ENCODE measurements at regions not wholly inside any gene's neighbourhood (a gene's known extent, or its start where the extent isn't known, plus 50 kb on each side); places are given as distances from the start of the nearest gene placed in this dataset.

DNA sequence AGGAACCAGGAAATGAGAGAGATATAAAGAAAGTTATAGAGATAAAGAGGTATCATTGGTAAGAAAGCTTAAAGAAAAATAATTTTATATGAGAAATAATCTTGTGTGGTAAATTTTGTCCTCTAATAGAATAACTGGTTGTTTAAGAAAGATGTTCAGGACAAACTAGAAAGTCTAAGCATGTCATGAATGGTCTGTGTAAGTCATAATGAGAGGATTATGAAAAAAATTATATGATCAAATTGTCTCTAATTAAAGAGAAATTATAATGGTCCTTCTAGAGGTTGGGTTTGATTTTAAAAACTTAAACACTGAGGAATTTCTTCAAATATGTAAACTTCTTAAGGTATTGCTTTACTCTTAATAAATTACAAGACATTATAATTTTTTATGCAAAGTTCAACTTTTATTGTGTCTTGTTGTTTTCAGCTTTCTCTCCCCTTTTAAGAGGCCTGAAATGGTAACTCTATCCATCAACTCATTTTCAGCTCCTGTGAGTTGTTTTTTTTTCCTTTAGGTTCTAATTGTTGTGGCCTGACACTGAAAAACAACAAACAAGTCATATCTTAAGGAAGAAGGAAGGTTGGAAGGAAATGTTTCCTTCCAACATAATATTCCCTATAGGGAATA is 88.2 kb upstream of the CNOT2 start:
- H3K27ac Mint-ChIP-seq = no peak overlapping the region
- no peak for DNase-seq
- H3K9me3 Mint-ChIP-seq = peaks cover 82% of the 10 kb centered on the region
- H3K4me3 Mint-ChIP-seq = no peak overlapping the region
- TF ChIP-seq, protein P1, sequence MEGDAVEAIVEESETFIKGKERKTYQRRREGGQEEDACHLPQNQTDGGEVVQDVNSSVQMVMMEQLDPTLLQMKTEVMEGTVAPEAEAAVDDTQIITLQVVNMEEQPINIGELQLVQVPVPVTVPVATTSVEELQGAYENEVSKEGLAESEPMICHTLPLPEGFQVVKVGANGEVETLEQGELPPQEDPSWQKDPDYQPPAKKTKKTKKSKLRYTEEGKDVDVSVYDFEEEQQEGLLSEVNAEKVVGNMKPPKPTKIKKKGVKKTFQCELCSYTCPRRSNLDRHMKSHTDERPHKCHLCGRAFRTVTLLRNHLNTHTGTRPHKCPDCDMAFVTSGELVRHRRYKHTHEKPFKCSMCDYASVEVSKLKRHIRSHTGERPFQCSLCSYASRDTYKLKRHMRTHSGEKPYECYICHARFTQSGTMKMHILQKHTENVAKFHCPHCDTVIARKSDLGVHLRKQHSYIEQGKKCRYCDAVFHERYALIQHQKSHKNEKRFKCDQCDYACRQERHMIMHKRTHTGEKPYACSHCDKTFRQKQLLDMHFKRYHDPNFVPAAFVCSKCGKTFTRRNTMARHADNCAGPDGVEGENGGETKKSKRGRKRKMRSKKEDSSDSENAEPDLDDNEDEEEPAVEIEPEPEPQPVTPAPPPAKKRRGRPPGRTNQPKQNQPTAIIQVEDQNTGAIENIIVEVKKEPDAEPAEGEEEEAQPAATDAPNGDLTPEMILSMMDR (IDR thresholded peaks at IDR 0.05) = no peak
- H3K27me3 Mint-ChIP-seq (ENCODE audit: low read depth, poor library complexity) = peaks cover 7% of the 10 kb centered on the region
- H3K4me1 Mint-ChIP-seq = no peaks in the 10 kb centered on the region
- H3K36me3 Mint-ChIP-seq (ENCODE audit: low read depth) = peaks cover 25% of the 10 kb centered on the region

DNA sequence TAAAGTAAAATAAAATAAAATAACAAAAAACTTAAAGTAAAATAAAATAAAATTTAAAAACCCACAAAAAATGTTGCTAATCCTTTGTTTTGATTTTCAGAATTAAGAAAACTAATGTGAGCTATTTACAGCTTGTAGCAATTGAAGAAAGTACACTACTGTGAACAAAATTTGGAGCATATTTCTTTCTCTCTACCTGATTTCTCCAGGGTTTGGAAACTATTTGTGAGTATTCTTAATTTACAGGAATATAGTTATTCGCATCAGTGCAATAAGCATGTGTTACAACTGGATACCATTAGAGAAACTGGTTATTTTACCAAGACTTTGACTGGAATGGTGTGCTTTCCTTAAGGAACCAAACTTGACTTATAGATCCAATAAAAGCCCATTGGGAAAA is 86.1 kb upstream of the CNOT2 start:
- TF ChIP-seq, protein P1 (IDR thresholded peaks at IDR 0.05) = no peak
- H3K27me3 Mint-ChIP-seq (ENCODE audit: low read depth, poor library complexity) = no peaks in the 10 kb centered on the region
- no peak overlapping the region for H3K27ac Mint-ChIP-seq
- peaks cover 95% of the 10 kb centered on the region for H3K9me3 Mint-ChIP-seq
- H3K4me3 Mint-ChIP-seq = no peak overlapping the region
- no peaks in the 10 kb centered on the region for H3K4me1 Mint-ChIP-seq
- DNase-seq = no peak
- H3K36me3 Mint-ChIP-seq (ENCODE audit: low read depth) = peaks cover 25% of the 10 kb centered on the region

DNA sequence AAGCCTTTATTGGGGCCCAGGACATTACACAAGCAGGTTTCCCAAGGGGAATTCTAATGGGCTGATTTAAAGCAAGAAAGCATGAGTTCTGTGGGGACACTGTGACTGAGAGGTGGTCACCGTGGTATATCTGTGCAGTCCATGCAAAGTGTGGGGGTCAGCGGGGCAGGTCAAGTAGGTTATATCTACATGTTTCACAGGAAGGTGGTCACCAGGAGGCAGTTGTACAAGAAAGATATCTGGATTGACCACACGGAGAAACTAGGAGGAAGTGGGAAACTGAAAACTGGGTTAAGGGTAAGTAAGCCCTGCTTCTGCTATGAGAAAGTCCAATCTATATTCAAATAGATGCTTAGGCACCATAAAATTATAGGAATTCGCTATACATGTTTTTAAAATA is 77.8 kb upstream of the CNOT2 start:
- H3K27me3 Mint-ChIP-seq (ENCODE audit: low read depth, poor library complexity) = no peaks in the 10 kb centered on the region
- DNase-seq = no peak
- no peak overlapping the region for H3K27ac Mint-ChIP-seq
- H3K4me1 Mint-ChIP-seq = no peaks in the 10 kb centered on the region
- H3K36me3 Mint-ChIP-seq (ENCODE audit: low read depth) = no peaks in the 10 kb centered on the region
- H3K4me3 Mint-ChIP-seq = no peak overlapping the region
- H3K9me3 Mint-ChIP-seq = peaks cover 17% of the 10 kb centered on the region
- TF ChIP-seq, protein P1 (IDR thresholded peaks at IDR 0.05) = no peak

DNA sequence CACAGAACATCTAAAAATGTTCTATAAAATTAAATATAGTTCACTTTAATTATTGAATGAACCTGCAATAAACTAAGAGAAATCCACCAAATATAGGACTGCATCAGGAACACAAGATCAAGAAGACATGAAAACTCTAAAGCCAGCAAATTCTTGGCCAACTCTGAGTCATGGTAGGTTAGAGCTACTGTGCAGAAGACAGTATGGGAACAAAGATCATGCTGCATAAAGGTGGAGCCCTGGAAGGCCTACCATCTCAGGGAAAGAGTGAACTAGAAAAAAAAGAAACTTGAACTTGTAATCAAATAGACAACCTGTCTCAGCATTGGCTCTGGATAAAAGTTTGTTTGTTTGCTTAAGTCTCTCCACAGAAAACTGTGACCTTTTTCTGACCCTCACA is 66.9 kb upstream of the CNOT2 start:
- peaks cover 2% of the 10 kb centered on the region for H3K27me3 Mint-ChIP-seq (ENCODE audit: low read depth, poor library complexity)
- H3K36me3 Mint-ChIP-seq (ENCODE audit: low read depth) = peaks cover 8% of the 10 kb centered on the region
- peaks cover 33% of the 10 kb centered on the region for H3K9me3 Mint-ChIP-seq

DNA sequence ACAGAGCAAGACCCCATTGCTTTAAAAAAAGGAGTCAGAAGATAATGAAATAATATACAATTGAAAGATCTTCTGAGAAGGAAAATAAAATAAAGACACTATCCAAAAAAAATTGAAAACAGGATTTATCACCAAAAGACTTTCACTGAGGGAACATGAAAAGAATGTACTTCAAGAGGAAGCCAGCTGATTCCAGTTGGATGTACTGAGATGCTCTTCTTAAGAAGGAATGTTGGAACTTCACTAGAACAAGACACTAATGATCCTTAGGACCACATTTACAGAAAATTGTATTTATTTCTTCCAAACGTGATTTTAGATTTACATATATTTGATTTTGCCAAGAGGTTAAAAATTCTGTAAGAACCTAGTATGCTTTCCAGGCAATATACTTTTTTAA is 65.6 kb upstream of the CNOT2 start:
- Mint-ChIP-seq H3K36me3 (ENCODE audit: low read depth) (peaks cover 8% of the 10 kb centered on the region), H3K9me3 (peaks cover 36% of the 10 kb centered on the region), H3K27me3 (ENCODE audit: low read depth, poor library complexity) (peaks cover 2% of the 10 kb centered on the region), H3K27ac (no peak overlapping the region), H3K4me1 (peaks cover 6% of the 10 kb centered on the region), H3K4me3 (no peak overlapping the region)
- TF ChIP-seq, protein P1 (IDR thresholded peaks at IDR 0.05) = no peak
- DNase-seq = no peak

More for the DNA sequence above, 66.9 kb upstream of the CNOT2 start:
- no peak for DNase-seq
- TF ChIP-seq, protein P1 (IDR thresholded peaks at IDR 0.05) = no peak
- H3K27ac Mint-ChIP-seq = peak overlapping the region; percentile 39
- peaks cover 6% of the 10 kb centered on the region for H3K4me1 Mint-ChIP-seq
- no peak overlapping the region for H3K4me3 Mint-ChIP-seq

DNA sequence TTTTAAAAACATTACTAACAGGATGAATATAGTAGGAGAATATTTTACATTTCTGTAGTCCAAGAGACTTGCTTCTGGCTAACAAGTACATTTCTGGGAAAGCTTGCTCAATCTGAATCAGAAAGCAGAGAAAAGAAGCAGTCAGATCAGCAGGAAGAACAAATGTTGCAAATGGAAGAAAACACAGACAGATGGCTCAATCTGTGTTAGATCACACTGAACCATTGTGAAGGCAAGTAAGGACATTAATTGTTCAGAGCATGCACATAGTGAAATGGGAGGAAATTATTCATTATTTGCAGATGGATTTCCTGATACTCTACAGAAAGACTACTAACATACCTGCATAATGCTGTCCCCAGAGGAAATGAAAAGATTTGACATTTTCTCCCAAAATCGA is 65.2 kb upstream of the CNOT2 start:
- Mint-ChIP-seq H3K36me3 (ENCODE audit: low read depth) (peaks cover 8% of the 10 kb centered on the region), H3K27me3 (ENCODE audit: low read depth, poor library complexity) (peaks cover 2% of the 10 kb centered on the region), H3K9me3 (peaks cover 40% of the 10 kb centered on the region), H3K4me3 (no peak overlapping the region), H3K4me1 (peaks cover 6% of the 10 kb centered on the region), H3K27ac (no peak overlapping the region)
- no peak for DNase-seq
- TF ChIP-seq, protein P1 (IDR thresholded peaks at IDR 0.05) = no peak

All from nephron progenitor cell (in vitro differentiated cells).